HepG2 (cell line): ENCODE measurements at regions not wholly inside any gene's neighbourhood (a gene's known extent, or its start where the extent isn't known, plus 50 kb on each side); places are given as distances from the start of the nearest gene placed in this dataset.
"Not testable (repeated sequence)": the region's sequence is repeated elsewhere in the genome, so short reads cannot be mapped to it uniquely, and the experiment has no call there.

Experiments used
- EZH2 ChIP-seq: conservative IDR thresholded peaks from 2 replicates; pipeline ENCODE4 v1.6.1; 2012; ENCODE audit warnings: mild to moderate bottlenecking, low read depth, low read length, moderate library complexity
- IKZF1 ChIP-seq: fragments of 450-650 bp; IDR thresholded peaks from 2 replicates; pipeline ENCODE4 v1.7.1; 2016
- ZNF678 ChIP-seq: sonication (generic); formaldehyde crosslinking; IDR thresholded peaks from 2 replicates; pipeline ENCODE4 v1.4.0; 2020; ENCODE audit warnings: mild to moderate bottlenecking, missing genetic modification reagents
- TF ChIP-seq, protein P1 (sequence below), 2 experiments: IDR thresholded peaks; 2 replicates each; pipeline ENCODE4 v1.6.1; 2011 to 2012; ENCODE audit warnings: low read length in 2 of 2, borderline replicate concordance in 1 of 2, low read depth in 1 of 2, mild to moderate bottlenecking in 1 of 2, moderate library complexity in 1 of 2

- TF ChIP-seq EZH2; ZNF678 (CRISPR knock-in tag); IKZF1: not testable (repeated sequence)
- TF ChIP-seq, protein P1, sequence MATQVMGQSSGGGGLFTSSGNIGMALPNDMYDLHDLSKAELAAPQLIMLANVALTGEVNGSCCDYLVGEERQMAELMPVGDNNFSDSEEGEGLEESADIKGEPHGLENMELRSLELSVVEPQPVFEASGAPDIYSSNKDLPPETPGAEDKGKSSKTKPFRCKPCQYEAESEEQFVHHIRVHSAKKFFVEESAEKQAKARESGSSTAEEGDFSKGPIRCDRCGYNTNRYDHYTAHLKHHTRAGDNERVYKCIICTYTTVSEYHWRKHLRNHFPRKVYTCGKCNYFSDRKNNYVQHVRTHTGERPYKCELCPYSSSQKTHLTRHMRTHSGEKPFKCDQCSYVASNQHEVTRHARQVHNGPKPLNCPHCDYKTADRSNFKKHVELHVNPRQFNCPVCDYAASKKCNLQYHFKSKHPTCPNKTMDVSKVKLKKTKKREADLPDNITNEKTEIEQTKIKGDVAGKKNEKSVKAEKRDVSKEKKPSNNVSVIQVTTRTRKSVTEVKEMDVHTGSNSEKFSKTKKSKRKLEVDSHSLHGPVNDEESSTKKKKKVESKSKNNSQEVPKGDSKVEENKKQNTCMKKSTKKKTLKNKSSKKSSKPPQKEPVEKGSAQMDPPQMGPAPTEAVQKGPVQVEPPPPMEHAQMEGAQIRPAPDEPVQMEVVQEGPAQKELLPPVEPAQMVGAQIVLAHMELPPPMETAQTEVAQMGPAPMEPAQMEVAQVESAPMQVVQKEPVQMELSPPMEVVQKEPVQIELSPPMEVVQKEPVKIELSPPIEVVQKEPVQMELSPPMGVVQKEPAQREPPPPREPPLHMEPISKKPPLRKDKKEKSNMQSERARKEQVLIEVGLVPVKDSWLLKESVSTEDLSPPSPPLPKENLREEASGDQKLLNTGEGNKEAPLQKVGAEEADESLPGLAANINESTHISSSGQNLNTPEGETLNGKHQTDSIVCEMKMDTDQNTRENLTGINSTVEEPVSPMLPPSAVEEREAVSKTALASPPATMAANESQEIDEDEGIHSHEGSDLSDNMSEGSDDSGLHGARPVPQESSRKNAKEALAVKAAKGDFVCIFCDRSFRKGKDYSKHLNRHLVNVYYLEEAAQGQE (IDR thresholded peaks at IDR 0.05; ENCODE audit: borderline replicate concordance in 1 of 2, low read depth in 1 of 2, low read length in 2 of 2): not testable (repeated sequence)
Observed at GRCh38 chr15:21003459-21003858, 137.3 kb upstream of the POTEB2 start.
